Activated T-cell treated with anti-CD3 and anti-CD28 coated beads for 24 hours (primary cell): ENCODE measurements at regions not wholly inside any gene's neighbourhood (a gene's known extent, or its start where the extent isn't known, plus 50 kb on each side); places are given as distances from the start of the nearest gene placed in this dataset.

Experiments
- DNase-seq: peaks from one replicate; pipeline ENCODE4 v3.0.0-alpha.2; 2020; ENCODE audit warnings: low read depth

DNA sequence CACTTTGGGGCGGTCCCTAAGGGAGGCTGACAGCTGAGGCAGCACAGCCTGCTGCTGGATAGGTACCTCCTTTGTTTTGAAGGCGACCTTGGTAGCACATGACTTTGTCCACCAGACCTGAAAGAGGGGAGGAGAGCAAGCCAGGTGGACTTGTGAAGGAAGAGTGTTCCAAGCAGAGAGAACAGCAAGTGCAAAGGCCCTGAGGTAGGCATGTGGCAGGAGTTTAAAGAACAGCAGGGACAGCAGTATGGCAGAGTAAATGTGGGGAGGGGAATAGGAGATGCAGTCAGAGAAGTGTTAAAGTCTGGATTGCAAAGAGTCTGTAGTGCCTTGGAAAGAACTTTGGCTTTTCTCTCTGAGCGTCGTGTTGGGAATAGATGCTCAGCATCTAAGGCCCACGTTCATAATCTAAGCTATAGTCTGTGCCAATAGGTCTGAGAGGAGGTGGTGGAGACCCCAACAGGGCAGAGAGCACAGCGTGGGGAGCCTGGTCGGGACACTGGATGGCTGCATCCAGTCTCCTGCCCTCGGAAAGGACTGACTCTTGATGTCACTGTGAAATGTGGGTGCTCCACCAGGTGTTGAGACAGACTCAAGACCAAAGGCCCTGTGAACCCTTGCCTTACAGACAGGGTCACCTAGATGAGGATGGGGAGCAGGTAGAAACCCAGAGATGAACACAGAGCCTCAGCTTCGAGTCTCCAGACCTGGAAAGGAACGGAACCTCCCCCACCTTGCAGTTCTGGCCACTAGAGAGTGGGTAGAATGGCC is 242.1 kb upstream of the PWP1 start:
- DNase-seq: no peak

DNA sequence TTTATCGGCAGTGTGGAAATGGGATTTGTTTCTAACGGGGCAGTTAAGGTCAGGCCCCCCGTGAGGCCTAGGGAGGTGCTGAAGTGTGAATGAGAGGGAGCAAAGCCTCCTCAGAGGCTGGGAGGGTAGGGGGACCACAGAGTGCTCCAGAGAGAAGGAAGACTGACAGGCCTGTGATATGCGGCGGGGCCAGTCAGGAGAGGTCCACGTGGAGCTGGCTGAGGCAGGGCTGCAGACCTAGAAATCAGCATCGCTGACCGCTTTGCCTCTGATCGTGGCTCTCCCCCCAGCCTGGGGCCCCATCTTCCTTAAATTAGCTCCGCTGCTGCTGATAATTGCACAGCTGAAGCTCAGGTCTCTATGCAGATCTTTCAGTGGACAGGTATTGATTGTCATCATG is 240.8 kb upstream of the PWP1 start:
- no peak for DNase-seq

DNA sequence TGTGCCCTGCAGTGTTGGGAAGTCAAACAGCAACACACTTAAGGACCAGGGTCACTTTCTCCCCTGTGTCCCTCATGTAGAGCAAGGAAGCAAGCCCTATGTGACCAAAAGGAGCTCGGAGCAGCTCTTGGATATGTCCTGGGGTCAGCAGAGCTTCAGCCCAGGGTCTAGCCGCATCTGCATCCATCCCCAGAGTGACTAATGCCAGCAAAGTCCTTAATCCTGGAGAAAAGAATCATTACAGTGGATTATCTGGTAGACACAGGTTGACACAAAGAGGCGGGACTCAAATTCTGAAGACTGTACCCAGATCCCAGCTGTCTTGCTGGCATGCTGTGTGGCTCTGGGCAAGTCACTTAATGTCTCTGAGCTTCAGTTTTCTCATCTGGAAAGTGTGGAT is 239.1 kb upstream of the PWP1 start:
- DNase-seq: no peak

DNA sequence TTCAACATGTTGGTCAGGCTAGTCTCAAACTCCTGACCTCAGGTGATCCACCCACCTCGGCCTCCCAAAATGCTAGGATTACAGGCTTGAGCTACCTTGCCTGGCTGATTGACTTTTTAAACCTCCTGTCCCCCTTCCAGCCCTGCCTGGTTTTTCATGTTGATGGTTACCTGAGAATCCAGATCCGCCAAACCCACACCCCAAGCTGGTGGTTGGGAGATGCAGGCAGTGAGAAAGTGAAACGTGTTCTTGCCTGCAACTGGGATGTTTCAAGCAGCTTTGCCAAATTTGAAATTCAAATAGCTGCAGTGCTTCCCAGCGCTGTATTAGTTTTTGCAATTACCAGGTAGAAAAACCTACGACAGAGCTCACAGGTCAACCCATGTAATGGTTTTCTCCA is 238.3 kb upstream of the PWP1 start:
- DNase-seq: no peak

DNA sequence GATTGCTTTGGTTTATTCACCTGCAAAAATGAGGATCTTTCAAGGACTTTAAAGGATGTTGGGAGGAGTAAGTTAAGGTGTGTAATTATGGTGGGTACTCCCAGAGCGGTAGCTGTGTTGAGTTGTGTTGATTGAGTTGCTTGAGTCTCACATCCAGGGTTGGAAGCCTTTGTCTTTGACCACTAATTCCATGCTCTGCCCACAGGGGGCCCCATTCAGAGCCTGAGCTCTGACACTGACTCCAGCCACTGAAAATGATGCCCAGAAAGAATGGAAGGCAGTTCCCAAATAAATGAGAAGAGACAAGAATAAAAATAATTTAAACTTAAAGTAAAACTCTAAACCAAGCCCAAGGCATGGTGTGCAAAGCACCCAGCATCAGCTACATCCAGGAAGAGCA is 237.4 kb upstream of the PWP1 start:
- no peak for DNase-seq

DNA sequence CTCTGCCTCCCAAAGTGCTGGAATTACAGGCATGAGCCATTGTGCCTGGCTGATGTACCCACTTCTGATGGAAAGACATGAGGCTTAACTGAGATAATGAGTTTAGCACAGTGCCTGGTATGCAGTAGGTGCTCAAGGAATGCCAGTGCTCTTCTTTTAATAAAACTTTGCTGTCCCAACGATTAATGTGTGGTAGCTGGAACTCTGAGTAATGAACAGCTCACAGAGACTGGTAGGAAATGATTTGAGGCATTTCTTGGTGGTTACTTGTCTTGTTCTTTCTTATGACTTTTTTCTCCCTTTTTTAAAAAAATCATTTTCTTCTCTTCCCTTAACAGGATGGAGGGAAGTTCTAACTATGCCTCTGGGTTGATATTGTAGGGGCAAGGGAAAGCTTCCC is 235.7 kb upstream of the PWP1 start:
- no peak for DNase-seq

DNA sequence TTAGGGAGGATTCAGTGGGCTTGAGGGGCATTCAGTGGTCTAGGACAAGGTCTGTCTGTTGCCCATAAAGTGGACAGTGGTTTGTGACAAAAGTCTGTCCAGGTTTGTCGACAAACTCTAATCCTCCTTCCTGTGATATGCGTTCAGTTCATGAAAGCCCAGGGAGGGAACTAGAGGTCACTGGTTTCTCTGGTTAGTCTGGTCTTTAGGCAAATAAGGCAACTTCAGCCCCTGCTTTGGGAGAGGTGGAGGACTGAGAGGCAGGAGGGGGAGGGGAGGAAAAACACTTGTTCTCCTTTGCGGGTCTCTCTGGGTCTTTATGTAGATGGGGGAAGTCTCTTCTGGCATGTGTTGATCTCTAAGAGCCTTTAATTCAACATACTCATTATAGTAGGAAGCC is 235.1 kb upstream of the PWP1 start:
- DNase-seq: no peak

DNA sequence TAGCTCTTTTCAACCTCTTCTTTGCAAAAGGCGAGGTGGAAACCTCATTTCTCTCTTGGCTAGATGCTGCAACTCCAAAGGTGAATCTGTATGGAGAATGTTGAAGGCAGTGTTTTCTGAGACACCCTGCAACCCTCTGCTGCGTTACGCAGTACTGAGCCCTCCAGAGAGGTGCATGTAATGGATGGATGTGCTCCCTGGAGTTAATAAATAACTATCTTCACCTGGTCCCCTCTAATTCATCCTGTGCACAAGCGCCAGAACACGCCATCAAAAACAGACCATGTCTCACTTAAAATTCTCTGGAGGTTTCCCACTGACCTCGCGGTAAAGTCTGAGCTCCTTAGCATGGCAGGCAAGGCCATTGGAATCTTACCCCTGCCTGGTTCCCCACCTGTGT is 234.4 kb upstream of the PWP1 start:
- no peak for DNase-seq

DNA sequence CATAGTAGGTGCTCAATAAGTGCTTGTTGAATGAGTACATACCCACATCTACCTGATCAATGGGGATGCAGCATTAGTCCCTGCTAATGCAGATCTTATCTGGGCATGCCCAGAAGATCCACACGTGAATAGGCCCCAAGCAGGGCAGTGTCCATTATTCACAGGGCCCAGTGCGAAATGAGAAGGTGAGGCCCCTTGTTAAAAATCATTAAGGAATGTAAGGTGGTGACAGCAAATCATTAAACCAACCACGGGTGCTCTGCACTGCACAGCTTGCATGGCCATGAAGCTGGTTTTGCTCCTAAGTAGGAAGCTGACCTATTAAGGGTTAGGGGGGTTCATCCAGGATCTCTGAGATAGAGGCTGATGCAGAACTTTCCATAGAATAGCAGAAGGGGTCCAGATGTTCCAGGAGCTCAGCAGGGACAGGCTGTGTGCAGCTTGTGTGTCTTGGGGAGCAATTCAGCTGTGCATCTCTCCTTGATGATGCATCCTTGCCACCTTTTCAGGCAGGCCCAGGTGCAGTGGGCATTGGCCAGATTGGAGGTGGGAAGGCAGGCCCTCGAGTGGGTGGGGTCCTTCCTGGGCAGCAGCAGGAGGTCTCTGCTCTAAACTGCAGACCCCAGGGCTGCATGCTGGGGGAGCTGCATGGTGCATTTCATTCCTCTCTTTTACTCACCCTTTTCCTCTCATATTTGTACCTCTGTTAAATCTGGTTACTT is 231.3 kb upstream of the PWP1 start:
- DNase-seq: no peak

DNA sequence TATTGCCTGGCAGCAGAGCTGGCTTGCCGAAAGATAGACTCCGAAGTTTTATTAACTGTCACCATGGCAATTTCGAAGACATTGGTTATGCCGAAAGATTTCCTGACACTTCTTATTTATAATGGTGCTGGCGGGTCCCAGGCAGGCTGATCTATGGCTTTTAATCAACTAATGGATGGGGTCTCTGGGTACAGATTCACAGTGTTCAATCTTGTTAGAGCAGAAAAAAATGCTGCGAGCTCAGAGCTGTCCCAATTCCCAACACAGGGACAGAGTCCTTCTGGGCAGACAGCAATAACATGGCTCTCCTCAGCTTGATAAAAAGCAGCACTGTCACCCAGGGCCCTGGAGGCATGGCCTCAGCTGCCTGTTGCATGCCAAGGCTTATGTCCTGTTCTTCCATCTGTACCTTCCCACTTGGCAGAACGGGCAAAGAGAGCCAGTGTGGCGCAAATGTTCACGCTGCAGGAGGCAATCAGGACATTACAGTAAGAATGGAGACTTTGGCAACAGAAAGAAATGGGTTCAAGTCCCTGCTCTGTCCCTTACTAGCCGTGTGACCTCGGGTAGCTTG is 228.2 kb upstream of the PWP1 start:
- DNase-seq: no peak

DNA sequence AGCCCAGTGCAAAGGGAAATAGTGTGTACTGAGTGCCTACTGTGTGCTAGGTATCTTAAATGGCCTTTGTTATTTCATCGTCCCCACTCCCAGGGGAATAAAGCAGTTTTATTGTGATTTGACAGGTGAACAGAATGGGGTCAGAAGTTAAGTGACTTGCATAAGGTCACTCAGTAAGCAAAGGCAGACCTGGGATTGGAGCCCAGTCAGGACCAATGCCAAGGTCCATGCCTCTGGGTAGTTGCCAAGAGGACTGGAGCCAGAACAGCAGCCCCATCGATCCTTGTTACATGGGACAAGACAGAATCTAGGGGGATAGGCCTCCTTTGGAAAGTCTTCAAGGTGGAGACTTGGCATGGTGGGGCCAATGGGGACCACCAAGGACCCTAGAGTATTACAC is 227.4 kb upstream of the PWP1 start:
- DNase-seq: no peak

DNA sequence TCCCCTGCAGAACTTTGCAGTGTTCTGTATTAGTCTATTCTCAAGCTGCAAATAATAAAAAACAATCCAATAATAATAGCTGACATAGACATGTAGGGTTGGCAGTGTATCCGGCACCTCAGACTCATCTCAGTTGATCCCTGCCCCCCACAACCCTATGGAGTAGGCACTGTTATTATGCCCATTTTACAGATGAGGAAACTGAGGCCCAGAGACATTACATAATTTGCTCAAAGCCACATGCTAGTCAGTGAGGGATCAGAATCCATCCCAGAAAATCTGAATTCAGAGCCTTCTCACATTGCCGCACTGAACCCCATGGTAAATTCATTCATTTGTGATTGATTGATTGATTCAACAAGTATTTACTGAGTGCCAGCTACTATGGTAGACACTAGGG is 226.6 kb upstream of the PWP1 start:
- no peak for DNase-seq

DNA sequence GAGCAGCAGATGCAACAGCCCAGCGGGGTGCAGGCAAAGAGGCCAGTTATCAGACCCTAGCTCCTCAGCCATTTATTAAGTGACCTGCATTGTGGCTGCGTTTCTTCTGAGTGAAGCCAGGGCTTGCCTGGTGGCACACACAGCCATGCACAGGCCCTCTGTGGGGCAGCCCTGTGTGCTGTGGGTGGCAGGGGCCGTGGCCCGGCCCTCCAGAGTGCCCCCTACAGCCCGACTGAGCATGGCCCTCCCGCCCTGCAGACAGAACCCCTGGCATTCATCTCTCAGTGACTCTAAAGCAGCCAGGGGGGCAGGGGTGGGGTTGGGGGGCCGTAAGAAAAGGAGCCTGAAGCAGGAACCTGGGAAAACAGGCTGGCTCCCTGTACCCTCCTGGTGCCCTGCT is 226.0 kb upstream of the PWP1 start:
- DNase-seq: no peak

DNA sequence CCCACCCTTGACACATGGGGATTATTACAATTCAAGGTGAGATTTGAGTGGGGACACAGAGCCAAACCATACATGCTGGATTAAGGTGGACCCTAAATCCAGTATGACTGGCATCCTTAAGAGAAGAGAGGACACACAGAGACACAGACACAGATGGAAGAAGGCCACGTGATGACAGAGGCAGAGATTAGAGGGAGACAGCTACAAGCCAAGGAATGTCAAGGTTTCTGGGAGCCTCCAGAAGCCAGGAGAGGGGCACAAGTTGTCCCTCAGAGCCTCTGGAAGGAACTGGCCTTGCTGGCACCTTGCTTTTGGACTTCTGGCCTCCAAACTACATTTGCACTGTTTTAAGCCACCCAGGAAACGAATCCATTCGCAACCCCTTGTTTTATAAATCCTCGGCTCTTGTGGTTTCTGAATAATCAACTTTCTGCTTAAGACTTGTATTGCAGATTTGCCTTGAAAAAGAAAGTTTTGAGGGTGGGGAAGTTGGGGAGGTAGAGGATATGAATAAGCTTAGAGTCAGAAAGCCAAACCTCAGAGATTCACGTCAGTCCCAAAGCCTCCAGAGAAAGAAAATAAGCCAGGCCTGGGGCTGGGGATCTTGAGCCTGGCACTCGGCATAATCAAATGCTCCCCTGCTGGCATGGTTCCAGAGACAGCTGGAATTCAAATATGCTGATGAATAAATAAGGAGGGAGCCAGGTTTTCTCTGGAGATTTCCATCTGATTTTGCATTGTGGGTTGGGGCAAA is 224.2 kb upstream of the PWP1 start:
- DNase-seq: no peak

DNA sequence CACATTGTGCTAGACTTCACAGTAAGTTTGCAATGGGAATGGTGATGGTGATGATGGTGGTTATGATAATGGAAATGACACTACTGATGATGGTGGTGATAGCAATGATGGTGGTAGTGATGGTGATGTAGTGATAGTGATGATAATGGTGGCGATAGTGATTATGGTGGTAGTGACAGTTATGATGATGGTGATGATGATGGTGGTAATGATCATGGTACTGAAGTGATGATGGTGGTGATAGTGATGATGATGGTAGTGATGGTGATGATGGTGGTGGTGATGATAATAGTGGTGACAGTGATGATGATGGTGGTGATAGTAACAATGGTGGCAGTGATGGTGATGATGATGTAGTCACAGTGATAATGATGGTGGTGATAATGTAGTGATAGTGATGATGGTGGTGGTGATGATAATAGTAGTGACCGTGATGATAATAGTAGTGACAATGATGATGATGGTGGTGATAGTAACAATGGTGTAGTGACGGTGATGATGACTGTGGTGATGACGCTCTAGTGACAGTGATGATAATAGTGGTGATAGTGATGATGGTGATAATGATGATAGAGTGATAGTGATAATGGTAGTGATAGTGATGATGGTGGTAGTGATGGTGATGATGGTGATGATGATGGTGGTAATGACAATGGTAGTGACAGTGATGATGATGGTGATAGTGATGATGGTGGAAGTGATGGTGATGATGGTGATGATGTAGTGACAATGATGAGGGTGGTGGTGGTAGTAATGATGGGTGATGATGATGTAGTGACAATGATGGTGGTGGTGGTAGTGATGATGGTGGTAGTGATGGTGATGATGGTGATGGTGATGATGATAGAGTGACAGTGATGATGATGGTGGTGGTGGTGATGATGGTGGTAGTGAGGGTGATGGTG is 222.9 kb upstream of the PWP1 start:
- no peak for DNase-seq

DNA sequence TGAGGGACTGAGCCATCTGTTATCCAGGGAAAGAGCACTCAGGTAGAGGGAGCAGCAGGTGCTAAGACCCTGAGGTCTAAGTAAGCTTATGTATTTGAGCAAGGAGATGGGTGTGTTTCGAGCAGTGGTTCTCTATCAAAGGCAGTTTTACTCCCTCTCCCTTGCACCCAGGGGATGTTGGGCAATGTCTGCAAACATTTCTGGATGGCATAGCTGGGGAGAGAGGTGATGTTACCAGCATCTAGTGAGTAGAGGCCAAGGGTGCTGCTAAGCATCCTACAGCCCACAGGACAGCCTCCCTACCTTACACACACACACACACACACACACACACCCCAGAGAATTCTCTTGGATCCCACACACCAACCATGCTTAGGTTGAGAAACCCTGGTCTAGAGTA is 221.0 kb upstream of the PWP1 start:
- DNase-seq: no peak

DNA sequence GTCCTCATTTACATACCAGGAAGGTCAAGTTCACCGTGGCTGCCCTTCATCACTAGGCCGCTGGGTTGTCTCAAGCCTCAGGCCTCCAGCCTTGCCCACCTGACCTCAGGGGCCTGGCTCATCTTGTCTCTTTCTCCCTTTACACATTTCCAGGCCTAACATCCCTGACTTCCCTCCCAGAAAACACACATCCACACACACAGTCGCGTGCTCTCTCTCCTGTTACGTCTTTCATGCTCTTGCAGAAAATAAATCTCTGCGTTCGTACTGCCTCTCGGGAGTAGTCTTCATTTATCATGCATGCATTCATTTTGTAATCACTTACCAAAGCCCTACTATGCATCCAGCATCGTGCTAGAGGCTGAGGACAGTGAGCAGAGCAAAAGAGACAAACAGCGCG is 220.0 kb upstream of the PWP1 start:
- DNase-seq: no peak

DNA sequence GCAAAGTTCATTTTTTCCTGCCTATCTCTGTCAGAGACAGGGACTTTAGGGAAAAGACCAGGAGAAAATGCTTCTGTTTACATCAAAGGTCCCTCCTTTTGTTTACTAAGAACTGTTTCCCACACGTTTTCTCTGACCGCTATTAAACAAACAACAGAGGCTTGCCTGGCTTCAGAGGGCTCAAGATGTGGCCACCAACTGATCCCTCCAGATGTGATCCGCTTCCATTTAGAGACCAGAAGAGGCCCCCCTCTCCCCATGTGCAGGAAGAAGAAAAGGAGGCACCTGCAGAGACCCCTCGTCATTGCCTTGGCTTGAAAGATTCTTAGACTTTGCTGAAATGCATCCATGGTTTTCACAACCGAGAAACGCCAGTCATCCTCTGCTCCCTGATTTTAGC is 217.9 kb upstream of the PWP1 start:
- DNase-seq: no peak

DNA sequence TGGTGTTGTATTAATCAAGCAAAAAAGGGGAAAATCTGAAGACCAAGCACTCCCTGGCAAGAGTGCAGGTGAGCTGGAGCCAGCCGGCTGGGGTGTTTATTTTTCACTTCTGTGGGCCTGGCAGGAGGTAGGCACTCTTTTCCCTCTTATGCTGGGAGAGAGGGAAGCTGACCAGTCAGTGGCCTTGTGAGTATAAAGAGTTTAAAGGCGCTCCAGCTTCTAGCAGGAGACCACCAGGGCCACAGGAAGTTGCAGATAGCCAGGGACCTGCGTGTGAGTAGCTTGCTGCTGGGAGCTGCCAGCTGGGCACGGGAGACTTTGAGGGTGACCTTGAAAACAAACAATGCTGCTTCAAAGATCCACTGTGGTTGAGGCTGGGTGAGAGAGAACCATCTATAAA is 217.4 kb upstream of the PWP1 start:
- no peak for DNase-seq

DNA sequence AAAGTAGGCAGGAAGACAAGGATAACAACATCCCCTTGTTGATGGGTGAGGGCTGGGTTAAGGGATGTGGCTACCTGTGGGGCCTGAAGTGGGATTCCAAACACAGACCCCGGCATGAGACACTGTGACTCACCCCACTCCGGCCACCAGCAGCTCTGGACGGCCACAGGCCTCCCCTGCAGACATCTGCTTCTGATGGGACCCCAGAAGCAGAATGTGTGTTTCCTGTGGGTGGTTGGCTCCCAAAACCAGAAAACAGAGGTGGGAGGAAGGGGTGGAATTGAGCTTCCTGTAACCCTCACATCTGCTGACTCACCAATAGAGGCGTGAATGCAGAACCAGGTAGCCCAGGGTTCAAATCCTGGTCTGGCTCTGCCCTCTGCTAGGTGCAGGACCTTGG is 216.6 kb upstream of the PWP1 start:
- no peak for DNase-seq

DNA sequence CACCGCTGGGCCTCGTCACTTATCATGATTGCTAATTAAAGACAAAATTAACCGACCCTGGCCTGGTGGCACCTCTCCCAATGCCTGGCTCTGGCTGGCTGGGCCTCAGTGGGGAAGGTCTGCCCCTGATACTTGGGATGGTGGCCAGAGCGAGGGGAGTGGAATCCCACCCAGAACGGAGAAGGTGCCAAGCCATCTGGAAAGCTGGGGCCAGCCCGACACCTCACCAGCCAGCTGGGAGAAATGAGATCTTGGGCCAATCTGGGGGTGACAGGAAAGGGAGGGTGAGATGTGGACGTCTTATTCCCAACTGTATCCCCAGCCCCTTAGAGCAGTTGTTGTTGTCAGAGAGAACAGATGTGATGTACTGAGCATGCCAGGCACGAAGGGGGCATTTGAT is 215.0 kb upstream of the PWP1 start:
- no peak for DNase-seq

DNA sequence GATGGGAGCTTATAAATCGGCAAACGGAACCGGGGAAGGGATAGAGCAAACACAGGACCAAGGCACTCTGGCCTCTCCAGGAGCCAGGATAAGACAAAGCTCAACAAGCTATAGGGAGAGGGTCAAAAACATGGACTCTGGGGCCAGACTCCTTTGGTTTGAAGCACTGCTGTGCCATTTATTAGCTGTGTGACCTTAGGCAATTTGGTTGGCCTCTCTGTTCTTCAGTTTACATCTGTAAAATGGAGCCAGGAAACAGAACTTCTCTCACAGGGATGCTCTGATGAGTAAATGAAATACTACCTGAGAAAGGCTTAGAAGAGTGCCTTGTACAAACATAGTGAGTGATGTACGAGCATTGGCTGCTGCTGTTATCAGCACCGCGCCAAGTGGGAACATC is 213.3 kb upstream of the PWP1 start:
- DNase-seq: no peak
